Activated CD4-positive, alpha-beta T cell treated with anti-CD3 and anti-CD28 coated beads, Interleukin-2, amount 50 U/mL, for 4 hours (primary cell): ENCODE measurements at regions not wholly inside any gene's neighbourhood (a gene's known extent, or its start where the extent isn't known, plus 50 kb on each side); places are given as distances from the start of the nearest gene placed in this dataset.

Experiments
- DNase-seq, 2 experiments: peaks; one replicate each; pipeline ENCODE4 v3.0.0-alpha.2; 2020

- DNase-seq, result no peak
Measured at GRCh38 chr14:95409477-95410272, 90.0 kb upstream of the CLMN start.

GRCh38 chr14:95408731-95409476 lies 89.2 kb upstream of the CLMN start:
- DNase-seq, result no peak

- no peak for DNase-seq
Measured at GRCh38 chr14:95407354-95407753, 87.6 kb upstream of the CLMN start.

GRCh38 chr14:95406756-95407277 lies 87.1 kb upstream of the CLMN start:
- no peak for DNase-seq

- no peak for DNase-seq
Measured at GRCh38 chr14:95404583-95404982, 84.9 kb upstream of the CLMN start.

GRCh38 chr14:95402578-95402977 lies 82.9 kb upstream of the CLMN start:
- no peak for DNase-seq

GRCh38 chr14:95402176-95402575 lies 82.5 kb upstream of the CLMN start:
- no peak for DNase-seq

- no peak for DNase-seq
Measured at GRCh38 chr14:95398630-95399547, 79.2 kb upstream of the CLMN start.

GRCh38 chr14:95397325-95397724 lies 77.6 kb upstream of the CLMN start:
- no peak for DNase-seq

- DNase-seq, result no peak
Measured at GRCh38 chr14:95396221-95396620, 76.5 kb upstream of the CLMN start.

GRCh38 chr14:95395098-95395737 lies 75.5 kb upstream of the CLMN start:
- DNase-seq, result no peak

- DNase-seq, result no peak
Measured at GRCh38 chr14:95394297-95395097, 74.8 kb upstream of the CLMN start.

- no peak for DNase-seq
Measured at GRCh38 chr14:95392841-95393240, 73.1 kb upstream of the CLMN start.

- DNase-seq, result no peak
Measured at GRCh38 chr14:95391331-95391730, 71.6 kb upstream of the CLMN start.

- no peak for DNase-seq
Measured at GRCh38 chr14:95389471-95390011, 69.8 kb upstream of the CLMN start.

- DNase-seq, result no peak
Measured at GRCh38 chr14:95388699-95389098, 69.0 kb upstream of the CLMN start.

- DNase-seq, result no peak
Measured at GRCh38 chr14:95387826-95388445, 68.2 kb upstream of the CLMN start.

GRCh38 chr14:95386536-95387095 lies 66.9 kb upstream of the CLMN start:
- no peak for DNase-seq

GRCh38 chr14:95385701-95386100 lies 66.0 kb upstream of the CLMN start:
- DNase-seq, result no peak

- no peak for DNase-seq
Measured at GRCh38 chr14:95382747-95383146, 63.0 kb upstream of the CLMN start.

GRCh38 chr14:95381726-95382125 lies 62.0 kb upstream of the CLMN start:
- no peak for DNase-seq
